ENCODE measurements at regions not wholly inside any gene's neighbourhood (a gene's known extent, or its start where the extent isn't known, plus 50 kb on each side); places are given as distances from the start of the nearest gene placed in this dataset.

DNA sequence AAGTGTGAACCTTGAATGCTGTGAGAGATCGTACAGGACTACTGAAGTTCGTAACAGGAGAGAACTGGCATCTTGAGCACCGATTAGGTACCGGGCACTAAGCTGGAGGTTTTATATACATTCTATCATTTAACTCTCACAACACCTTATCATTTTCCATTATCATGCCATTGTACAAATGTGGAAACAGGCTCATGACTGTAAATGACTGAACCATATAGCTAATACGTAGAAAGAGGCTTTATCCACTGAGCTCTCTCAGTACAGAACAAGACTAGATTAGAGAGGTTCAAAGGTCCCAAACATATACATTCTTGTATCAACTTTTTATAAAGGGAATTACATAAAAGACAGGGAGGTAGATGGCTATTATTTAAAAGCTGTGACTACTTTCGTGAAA, 130.6 kb downstream of the CEP57L1 start (continued):
- TF ChIP-seq ZNF274 (IDR thresholded peaks at IDR 0.05; ENCODE audit: borderline replicate concordance, extremely low read depth, low read length) = no peak
- TF ChIP-seq EP300 (IDR thresholded peaks at IDR 0.05; ENCODE audit: borderline replicate concordance in 1 of 2, low read depth in 2 of 2, low read length in 2 of 2) = no peak
- TF ChIP-seq NANOG (IDR thresholded peaks at IDR 0.05; ENCODE audit: insufficient read depth, low read depth, low read length, poor library complexity, severe bottlenecking) = no peak
- TF ChIP-seq SP2 (IDR thresholded peaks at IDR 0.05; ENCODE audit: low read length) = no peak
- no peak for TF ChIP-seq RFX5 (IDR thresholded peaks at IDR 0.05; ENCODE audit: borderline replicate concordance, low read depth, low read length)
